Lower leg skin (tissue), 4 donors: ENCODE measurements at regions not wholly inside any gene's neighbourhood (a gene's known extent, or its start where the extent isn't known, plus 50 kb on each side); places are given as distances from the start of the nearest gene placed in this dataset.

ENCODE experiments used
- DNase-seq, 2 donors: peaks; one replicate each; pipeline ENCODE4 v3.0.0-alpha.2; 2019; ENCODE audit warnings: low spot score in 2 of 2
- H3K4me3 ChIP-seq: fragments of 200-600 bp; sonication (generic); 2 replicates; pipeline ENCODE4 v1.5.1; 2017; ENCODE audit warnings: mild to moderate bottlenecking, low read depth; ENCODE audit not compliant: poor library complexity, severe bottlenecking
- CTCF ChIP-seq, 3 donors: fragments of 450-650 bp; IDR thresholded peaks; one replicate each; pipeline ENCODE4 v1.5.1; 2016; ENCODE audit warnings: antibody characterized with exemption in 3 of 3, mild to moderate bottlenecking in 3 of 3, moderate library complexity in 2 of 3
- POLR2A ChIP-seq, 2 donors: fragments of 450-650 bp; IDR thresholded peaks; one replicate each; pipeline ENCODE4 v1.6.1; 2016 to 2017; ENCODE audit warnings: antibody characterized with exemption in 2 of 2, mild to moderate bottlenecking in 1 of 2, moderate library complexity in 1 of 2
- WGBS, 2 donors: methylation state at CpG; one replicate each; pipeline ENCODE4 v1.1.5; 2018; 5-methylcytosine and 5-hydroxymethylcytosine counted together
- intact Hi-C: fragments of 100-400 bp; cut with DNase I; formaldehyde crosslinking; loops from one replicate; pipeline ENCODE4 v1.15.0; 2023; ENCODE audit warnings: low total_unique reads

- WGBS, 2 donors: 75 to 84% methylated on average over 3 of the region's 3 CpGs
- H3K4me3 ChIP-seq: no peak overlapping the region
- intact Hi-C loops: no loop called here
- TF ChIP-seq POLR2A (IDR thresholded peaks at IDR 0.05) (no peak), CTCF (IDR thresholded peaks at IDR 0.05) (no peak)
- DNase-seq: no peak
Observed at GRCh38 chr15:95405447-95405846, 925.1 kb upstream of the NR2F2 start.

- H3K4me3 ChIP-seq: no peak overlapping the region
- intact Hi-C loops: no loop called here
- no peak for DNase-seq
- no peak for TF ChIP-seq POLR2A (IDR thresholded peaks at IDR 0.05)
- no peak for TF ChIP-seq CTCF (IDR thresholded peaks at IDR 0.05)
Observed at GRCh38 chr15:95407534-95407933, 923.0 kb upstream of the NR2F2 start.

- intact Hi-C loops: no loop called here
- no peak for DNase-seq
- 24 to 42% methylated on average over 2 of the region's 2 CpGs for WGBS, 2 donors
Observed at GRCh38 chr15:95409211-95409610, 921.3 kb upstream of the NR2F2 start.

GRCh38 chr15:95409626-95410310 lies 920.7 kb upstream of the NR2F2 start:
- TF ChIP-seq CTCF (IDR thresholded peaks at IDR 0.05): no peak
- no peak for TF ChIP-seq POLR2A (IDR thresholded peaks at IDR 0.05)
- H3K4me3 ChIP-seq: no peak overlapping the region
- intact Hi-C loops: no loop called here
- no peak for DNase-seq
- WGBS, 2 donors: 54 to 59% methylated on average over 4 of the region's 4 CpGs

More at GRCh38 chr15:95409211-95409610, 921.3 kb upstream of the NR2F2 start:
- TF ChIP-seq POLR2A (IDR thresholded peaks at IDR 0.05) (no peak), CTCF (IDR thresholded peaks at IDR 0.05) (no peak)
- H3K4me3 ChIP-seq: no peak overlapping the region

- intact Hi-C loops: no loop called here
- 92 to 98% methylated on average over 4 of the region's 4 CpGs for WGBS, 2 donors
- no peak for DNase-seq
Observed at GRCh38 chr15:95410757-95411156, 919.7 kb upstream of the NR2F2 start.

More at GRCh38 chr15:95410757-95411156, 919.7 kb upstream of the NR2F2 start:
- TF ChIP-seq CTCF (IDR thresholded peaks at IDR 0.05) (no peak), POLR2A (IDR thresholded peaks at IDR 0.05) (no peak)
- H3K4me3 ChIP-seq: no peak overlapping the region
